Liver (tissue), 3 donors: ENCODE measurements at regions not wholly inside any gene's neighbourhood (a gene's known extent, or its start where the extent isn't known, plus 50 kb on each side); places are given as distances from the start of the nearest gene placed in this dataset.

Source experiments
- ATF3 ChIP-seq: IDR thresholded peaks from 2 replicates; pipeline ENCODE4 v1.6.1; 2016; ENCODE audit warnings: antibody characterized with exemption
- CTCF ChIP-seq: fragments of 150-350 bp; IDR thresholded peaks from 2 replicates; pipeline ENCODE4 v1.5.1; 2017; ENCODE audit warnings: improper control_type of control experiment, low read depth, low read length; ENCODE audit not compliant: missing input control
- EGR1 ChIP-seq, 2 donors: IDR thresholded peaks; 2 replicates each; pipeline ENCODE4 v1.6.1; 2016 to 2018; ENCODE audit warnings: antibody characterized with exemption in 2 of 2, low read depth in 2 of 2
- FOXA2 ChIP-seq: IDR thresholded peaks from 2 replicates; pipeline ENCODE4 v1.6.1; 2016; ENCODE audit warnings: antibody characterized with exemption
- HNF4A ChIP-seq, 2 donors: conservative IDR thresholded peaks; 2 replicates each; pipeline ENCODE4 v1.6.1; 2016; ENCODE audit warnings: antibody characterized with exemption in 2 of 2, mild to moderate bottlenecking in 2 of 2
- JUND ChIP-seq, 2 donors: IDR thresholded peaks; 2 replicates each; pipeline ENCODE4 v1.6.1; 2016; ENCODE audit warnings: antibody characterized with exemption in 2 of 2
- RAD21 ChIP-seq, 2 donors: IDR thresholded peaks; 2 replicates each; pipeline ENCODE4 v1.6.1; 2016; ENCODE audit warnings: antibody characterized with exemption in 2 of 2, mild to moderate bottlenecking in 2 of 2
- RXRA ChIP-seq, 2 donors: IDR thresholded peaks; 2 replicates each; pipeline ENCODE4 v1.6.1; 2017 to 2018; ENCODE audit warnings: antibody characterized with exemption in 2 of 2, mild to moderate bottlenecking in 1 of 2
- SP1 ChIP-seq: IDR thresholded peaks from 2 replicates; pipeline ENCODE4 v1.6.1; 2018; ENCODE audit warnings: antibody characterized with exemption, mild to moderate bottlenecking
- ZBTB33 ChIP-seq: IDR thresholded peaks from 2 replicates; pipeline ENCODE4 v1.6.1; 2016; ENCODE audit warnings: antibody characterized with exemption
- TF ChIP-seq, protein P1 (sequence below): IDR thresholded peaks from 2 replicates; pipeline ENCODE4 v1.6.1; 2016; ENCODE audit warnings: antibody characterized with exemption, mild to moderate bottlenecking
- TF ChIP-seq, protein P2 (sequence below): IDR thresholded peaks from 2 replicates; pipeline ENCODE4 v1.6.1; 2016; ENCODE audit warnings: antibody characterized with exemption
- donor health status: healthy.
- donor health status: healthy.

- TF ChIP-seq ZBTB33 (no peak), SP1 (no peak), RAD21 (IDR thresholded peaks at IDR 0.05) (no peak), CTCF (no peak), ATF3 (no peak), HNF4A (conservative IDR thresholded peaks at IDR 0.05) (no peak), EGR1 (IDR thresholded peaks at IDR 0.05; ENCODE audit: low read depth in 2 of 2) (no peak), FOXA2 (no peak), JUND (IDR thresholded peaks at IDR 0.05) (no peak), RXRA (IDR thresholded peaks at IDR 0.05) (no peak)
- TF ChIP-seq, protein P1, sequence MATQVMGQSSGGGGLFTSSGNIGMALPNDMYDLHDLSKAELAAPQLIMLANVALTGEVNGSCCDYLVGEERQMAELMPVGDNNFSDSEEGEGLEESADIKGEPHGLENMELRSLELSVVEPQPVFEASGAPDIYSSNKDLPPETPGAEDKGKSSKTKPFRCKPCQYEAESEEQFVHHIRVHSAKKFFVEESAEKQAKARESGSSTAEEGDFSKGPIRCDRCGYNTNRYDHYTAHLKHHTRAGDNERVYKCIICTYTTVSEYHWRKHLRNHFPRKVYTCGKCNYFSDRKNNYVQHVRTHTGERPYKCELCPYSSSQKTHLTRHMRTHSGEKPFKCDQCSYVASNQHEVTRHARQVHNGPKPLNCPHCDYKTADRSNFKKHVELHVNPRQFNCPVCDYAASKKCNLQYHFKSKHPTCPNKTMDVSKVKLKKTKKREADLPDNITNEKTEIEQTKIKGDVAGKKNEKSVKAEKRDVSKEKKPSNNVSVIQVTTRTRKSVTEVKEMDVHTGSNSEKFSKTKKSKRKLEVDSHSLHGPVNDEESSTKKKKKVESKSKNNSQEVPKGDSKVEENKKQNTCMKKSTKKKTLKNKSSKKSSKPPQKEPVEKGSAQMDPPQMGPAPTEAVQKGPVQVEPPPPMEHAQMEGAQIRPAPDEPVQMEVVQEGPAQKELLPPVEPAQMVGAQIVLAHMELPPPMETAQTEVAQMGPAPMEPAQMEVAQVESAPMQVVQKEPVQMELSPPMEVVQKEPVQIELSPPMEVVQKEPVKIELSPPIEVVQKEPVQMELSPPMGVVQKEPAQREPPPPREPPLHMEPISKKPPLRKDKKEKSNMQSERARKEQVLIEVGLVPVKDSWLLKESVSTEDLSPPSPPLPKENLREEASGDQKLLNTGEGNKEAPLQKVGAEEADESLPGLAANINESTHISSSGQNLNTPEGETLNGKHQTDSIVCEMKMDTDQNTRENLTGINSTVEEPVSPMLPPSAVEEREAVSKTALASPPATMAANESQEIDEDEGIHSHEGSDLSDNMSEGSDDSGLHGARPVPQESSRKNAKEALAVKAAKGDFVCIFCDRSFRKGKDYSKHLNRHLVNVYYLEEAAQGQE = no peak
- TF ChIP-seq, protein P2, sequence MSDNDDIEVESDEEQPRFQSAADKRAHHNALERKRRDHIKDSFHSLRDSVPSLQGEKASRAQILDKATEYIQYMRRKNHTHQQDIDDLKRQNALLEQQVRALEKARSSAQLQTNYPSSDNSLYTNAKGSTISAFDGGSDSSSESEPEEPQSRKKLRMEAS = no peak
These were observed 385.0 kb upstream of the TNP1 start for GRCh38 chr2:217244815-217245214.
